CD4-positive, alpha-beta T cell treated with Interleukin-2 at 100 ng/mL for 4 hours (primary cell): ENCODE measurements at regions not wholly inside any gene's neighbourhood (a gene's known extent, or its start where the extent isn't known, plus 50 kb on each side); places are given as distances from the start of the nearest gene placed in this dataset.

Source experiments
- DNase-seq: peaks from one replicate; pipeline ENCODE4 v3.0.0-alpha.2; 2020; ENCODE audit warnings: low spot score

DNA sequence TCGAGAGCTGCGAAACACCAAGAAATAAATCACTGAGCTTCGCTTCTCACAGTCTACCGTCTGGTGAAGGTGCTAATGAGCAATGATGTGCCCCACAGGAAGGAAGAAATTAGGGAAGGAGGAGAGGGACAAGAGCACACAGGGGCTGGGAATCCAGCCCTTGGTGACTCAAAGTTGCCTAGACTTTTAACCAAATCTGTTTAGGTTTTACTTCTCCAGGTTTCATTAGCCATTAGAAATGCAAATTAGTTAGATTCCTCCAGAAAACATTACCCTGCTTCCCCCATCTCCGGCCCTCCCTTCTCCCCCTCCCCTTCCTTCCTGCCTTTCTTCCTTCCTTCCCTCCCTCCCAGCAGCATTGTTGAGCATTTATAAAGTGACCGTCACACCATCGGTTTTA is 59.3 kb upstream of the UBE2E1 start:
- no peak for DNase-seq

DNA sequence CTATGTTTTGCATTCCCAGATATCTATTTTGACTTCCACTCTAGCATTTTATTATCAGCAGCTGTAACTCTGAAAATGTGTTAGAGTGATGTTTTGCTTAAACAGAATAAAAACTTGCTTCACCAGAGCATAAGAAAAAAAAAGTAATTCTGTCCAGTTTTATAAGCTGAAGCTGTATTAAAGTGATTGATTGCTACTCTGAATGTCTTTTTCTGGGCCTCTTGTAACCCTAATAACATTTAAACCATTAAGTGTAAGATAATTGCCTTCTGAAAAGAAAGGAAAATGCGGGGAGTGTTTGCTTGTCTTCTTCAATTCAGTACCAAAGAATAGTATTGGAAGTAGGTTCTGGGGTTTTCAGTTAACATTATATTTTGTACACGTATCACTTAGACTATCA is 57.9 kb upstream of the UBE2E1 start:
- no peak for DNase-seq

DNA sequence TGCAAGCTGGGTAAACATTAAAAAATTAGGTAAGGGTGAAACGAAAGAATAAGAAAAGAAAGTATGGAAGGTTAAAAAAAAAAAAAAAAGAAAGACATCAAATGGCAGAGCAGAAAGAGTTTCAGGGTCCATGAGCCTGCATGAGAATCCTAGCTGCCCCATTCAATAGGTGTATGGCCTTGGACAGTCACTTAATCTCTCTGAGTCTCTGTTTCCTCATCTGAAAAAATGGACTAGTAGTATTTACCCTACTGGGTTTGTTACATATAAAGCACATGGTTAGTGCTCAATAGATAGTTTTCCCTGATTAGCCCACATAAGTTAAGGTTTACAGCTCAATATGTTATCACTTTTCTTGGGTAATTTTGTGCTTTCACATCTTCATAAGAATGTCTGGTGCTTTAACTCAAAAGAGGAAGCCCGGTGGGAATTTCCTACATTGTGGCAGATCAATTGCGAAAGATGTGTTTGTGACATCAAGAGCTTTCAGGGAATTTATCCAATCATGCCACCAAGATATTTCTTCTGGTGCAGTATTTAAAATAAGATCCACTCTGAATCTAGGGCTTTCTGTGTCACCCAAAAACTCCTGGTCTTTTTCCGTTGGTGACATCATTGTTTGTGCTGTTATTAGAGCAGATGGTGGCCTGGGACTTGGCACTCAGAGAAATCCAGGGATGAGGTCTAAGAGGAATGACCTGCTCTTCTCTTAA is 57.2 kb upstream of the UBE2E1 start:
- peak; percentile 10 for DNase-seq

GRCh38 chr3:23749609-23750008 is 56.1 kb upstream of the UBE2E1 start:
- no peak for DNase-seq

DNA sequence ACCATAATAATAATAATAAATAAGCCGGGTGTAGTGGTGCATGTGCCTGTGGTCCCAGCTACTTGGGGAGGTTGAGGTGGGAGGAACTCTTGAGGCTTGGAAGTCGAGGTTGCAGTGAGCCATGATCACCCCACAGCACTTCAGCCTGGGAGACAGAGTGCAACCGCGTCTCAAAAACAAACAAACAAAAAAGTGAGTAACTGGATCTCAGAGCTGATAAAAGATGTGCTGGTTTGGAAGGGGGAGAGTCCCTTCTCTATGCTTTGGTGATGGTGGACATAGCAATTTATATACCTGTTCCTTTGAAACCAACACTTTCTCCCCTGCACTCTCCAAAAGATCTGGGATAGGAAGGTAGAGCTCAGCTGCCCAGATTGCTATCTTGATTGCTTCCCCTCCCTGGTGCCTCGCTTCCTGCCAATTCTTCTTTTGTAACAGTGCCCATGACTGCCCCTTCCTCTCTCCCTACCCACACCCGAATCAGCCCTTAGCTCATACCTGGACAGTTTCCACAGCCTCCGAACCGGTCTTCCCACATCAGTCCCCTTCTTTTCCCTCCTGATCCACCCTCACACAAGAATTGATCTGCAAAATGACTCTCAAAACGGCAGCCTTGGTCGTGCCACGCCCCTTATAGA is 55.1 kb upstream of the UBE2E1 start:
- no peak for DNase-seq

- DNase-seq: no peak
Measured at GRCh38 chr3:23751212-23751723, 54.5 kb upstream of the UBE2E1 start.

GRCh38 chr3:23752126-23752525 is 53.6 kb upstream of the UBE2E1 start:
- no peak for DNase-seq

DNA sequence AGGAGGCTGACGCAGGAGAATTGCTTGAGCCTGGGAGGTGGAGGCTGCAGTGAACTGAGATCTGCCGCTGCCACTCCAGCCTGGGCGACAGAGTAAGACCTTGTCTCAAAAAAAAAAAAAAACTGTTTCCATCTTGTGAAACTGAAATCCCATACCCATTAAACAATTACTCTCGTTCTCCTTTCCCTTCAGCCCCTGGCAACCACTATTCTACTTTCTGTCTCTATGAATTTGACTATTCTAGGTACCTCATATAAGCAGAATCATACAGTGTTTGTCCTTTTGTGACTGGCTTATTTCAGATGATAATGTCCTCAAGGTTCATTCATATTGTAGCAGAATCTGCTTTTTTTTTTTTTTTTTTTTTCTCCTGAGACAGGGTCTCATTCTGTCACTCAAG is 51.5 kb upstream of the UBE2E1 start:
- DNase-seq: no peak
